Chondrocyte (in vitro differentiated cells): ENCODE measurements at regions not wholly inside any gene's neighbourhood (a gene's known extent, or its start where the extent isn't known, plus 50 kb on each side); places are given as distances from the start of the nearest gene placed in this dataset.

Experiments
- DNase-seq: peaks from one replicate; pipeline ENCODE4 v3.0.0; 2021; ENCODE audit warnings: mixed read lengths, low spot score
- H3K27ac Mint-ChIP-seq: one replicate; pipeline ENCODE4 v1.8.0; 2021; ENCODE audit warnings: mild to moderate bottlenecking, moderate library complexity, mixed read lengths; ENCODE audit not compliant: unreplicated experiment
- H3K27me3 Mint-ChIP-seq: 2 replicates; pipeline ENCODE4 v1.8.0; 2021; ENCODE audit warnings: low read depth, mixed read lengths
- H3K36me3 Mint-ChIP-seq: 2 replicates; pipeline ENCODE4 v1.8.0; 2021; ENCODE audit warnings: low read depth, mixed read lengths
- H3K4me1 Mint-ChIP-seq: 2 replicates; pipeline ENCODE4 v1.8.0; 2021; ENCODE audit warnings: low read depth, mild to moderate bottlenecking, mixed read lengths
- H3K4me3 Mint-ChIP-seq: one replicate; pipeline ENCODE4 v1.8.0; 2021; ENCODE audit warnings: mild to moderate bottlenecking, moderate library complexity, mixed read lengths; ENCODE audit not compliant: unreplicated experiment
- H3K9me3 Mint-ChIP-seq: 2 replicates; pipeline ENCODE4 v1.8.0; 2021; ENCODE audit warnings: low read depth, mixed read lengths
- TF ChIP-seq, protein P1 (sequence below): fragments of 200-600 bp; sonication (generic); IDR thresholded peaks from 2 replicates; pipeline ENCODE4 v1.5.0; 2021; ENCODE audit warnings: antibody characterized with exemption, mild to moderate bottlenecking, moderate library complexity

GRCh38 chr10:130230036-130230435, 93.8 kb downstream of the GLRX3 start:
- H3K36me3 Mint-ChIP-seq: peaks cover 15% of the 10 kb centered on the region
- no peak overlapping the region for H3K4me3 Mint-ChIP-seq
- TF ChIP-seq, protein P1, sequence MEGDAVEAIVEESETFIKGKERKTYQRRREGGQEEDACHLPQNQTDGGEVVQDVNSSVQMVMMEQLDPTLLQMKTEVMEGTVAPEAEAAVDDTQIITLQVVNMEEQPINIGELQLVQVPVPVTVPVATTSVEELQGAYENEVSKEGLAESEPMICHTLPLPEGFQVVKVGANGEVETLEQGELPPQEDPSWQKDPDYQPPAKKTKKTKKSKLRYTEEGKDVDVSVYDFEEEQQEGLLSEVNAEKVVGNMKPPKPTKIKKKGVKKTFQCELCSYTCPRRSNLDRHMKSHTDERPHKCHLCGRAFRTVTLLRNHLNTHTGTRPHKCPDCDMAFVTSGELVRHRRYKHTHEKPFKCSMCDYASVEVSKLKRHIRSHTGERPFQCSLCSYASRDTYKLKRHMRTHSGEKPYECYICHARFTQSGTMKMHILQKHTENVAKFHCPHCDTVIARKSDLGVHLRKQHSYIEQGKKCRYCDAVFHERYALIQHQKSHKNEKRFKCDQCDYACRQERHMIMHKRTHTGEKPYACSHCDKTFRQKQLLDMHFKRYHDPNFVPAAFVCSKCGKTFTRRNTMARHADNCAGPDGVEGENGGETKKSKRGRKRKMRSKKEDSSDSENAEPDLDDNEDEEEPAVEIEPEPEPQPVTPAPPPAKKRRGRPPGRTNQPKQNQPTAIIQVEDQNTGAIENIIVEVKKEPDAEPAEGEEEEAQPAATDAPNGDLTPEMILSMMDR: no peak
- H3K27ac Mint-ChIP-seq: no peak overlapping the region
- H3K9me3 Mint-ChIP-seq: peaks cover 18% of the 10 kb centered on the region
- no peak for DNase-seq
- H3K27me3 Mint-ChIP-seq: no peaks in the 10 kb centered on the region
- no peaks in the 10 kb centered on the region for H3K4me1 Mint-ChIP-seq

GRCh38 chr10:130230611-130231010, 94.4 kb downstream of the GLRX3 start:
- Mint-ChIP-seq H3K9me3 (peaks cover 18% of the 10 kb centered on the region), H3K27me3 (no peaks in the 10 kb centered on the region), H3K4me1 (no peaks in the 10 kb centered on the region), H3K36me3 (peaks cover 17% of the 10 kb centered on the region), H3K4me3 (no peak overlapping the region), H3K27ac (no peak overlapping the region)
- DNase-seq: no peak
- TF ChIP-seq, protein P1: no peak

- TF ChIP-seq, protein P1: no peak
- Mint-ChIP-seq H3K36me3 (peaks cover 19% of the 10 kb centered on the region), H3K9me3 (peaks cover 22% of the 10 kb centered on the region), H3K27me3 (no peaks in the 10 kb centered on the region), H3K4me3 (no peak overlapping the region), H3K27ac (no peak overlapping the region), H3K4me1 (no peaks in the 10 kb centered on the region)
- DNase-seq: no peak
Observed at GRCh38 chr10:130231251-130231741, 95.1 kb downstream of the GLRX3 start.

DNA sequence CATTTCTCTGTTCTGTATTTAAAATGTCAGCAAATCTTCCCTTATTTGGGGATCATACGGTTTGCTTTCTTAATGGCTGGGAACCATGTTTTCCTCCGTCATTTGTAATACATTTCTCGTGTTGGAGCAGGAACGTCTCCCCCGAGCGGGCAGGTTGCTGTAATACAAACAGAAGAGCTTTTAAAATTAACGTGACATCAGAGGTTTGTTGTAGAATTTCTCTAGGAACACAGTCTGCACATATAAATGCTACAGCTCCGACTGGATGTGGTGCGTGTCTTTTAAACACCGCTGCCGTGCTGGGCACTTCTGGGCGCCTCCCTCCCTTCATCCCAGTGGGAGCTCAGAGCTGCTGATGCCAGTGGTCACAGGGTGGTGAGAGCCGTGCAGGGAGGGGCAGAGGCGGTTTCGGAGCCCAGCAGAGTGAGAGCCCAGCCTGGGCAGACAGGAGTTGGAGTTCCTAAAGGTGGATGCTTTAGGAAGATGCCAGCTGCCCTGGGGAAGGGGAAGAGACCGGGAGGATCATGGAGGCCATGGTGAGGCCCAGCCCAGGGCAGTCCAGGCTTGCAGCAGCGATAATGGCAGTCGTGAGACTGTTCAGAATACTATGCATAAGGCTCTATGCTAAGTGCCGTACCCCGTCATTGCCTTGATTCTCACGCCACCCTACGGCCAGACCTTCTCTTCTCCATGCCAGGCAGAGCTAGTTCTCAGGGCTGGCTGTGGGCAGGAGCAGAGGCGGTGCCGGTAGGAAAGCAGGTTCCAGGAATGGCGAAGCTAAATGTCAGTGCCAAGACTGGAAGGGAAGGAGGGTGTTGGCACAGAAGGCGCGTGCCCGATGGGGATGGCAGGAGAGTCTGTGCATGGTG, 96.2 kb downstream of the GLRX3 start:
- Mint-ChIP-seq H3K4me3 (no peak overlapping the region), H3K4me1 (no peaks in the 10 kb centered on the region), H3K27ac (no peak overlapping the region), H3K36me3 (peaks cover 14% of the 10 kb centered on the region), H3K27me3 (no peaks in the 10 kb centered on the region), H3K9me3 (peaks cover 15% of the 10 kb centered on the region)
- no peak for DNase-seq
- TF ChIP-seq, protein P1: no peak

GRCh38 chr10:130233035-130233360, 96.8 kb downstream of the GLRX3 start:
- peaks cover 17% of the 10 kb centered on the region for H3K9me3 Mint-ChIP-seq
- no peak overlapping the region for H3K27ac Mint-ChIP-seq
- TF ChIP-seq, protein P1: no peak
- no peaks in the 10 kb centered on the region for H3K27me3 Mint-ChIP-seq
- H3K4me1 Mint-ChIP-seq: no peaks in the 10 kb centered on the region
- DNase-seq: no peak
- H3K4me3 Mint-ChIP-seq: no peak overlapping the region
- H3K36me3 Mint-ChIP-seq: peaks cover 13% of the 10 kb centered on the region
